ENCODE measurements at regions not wholly inside any gene's neighbourhood (a gene's known extent, or its start where the extent isn't known, plus 50 kb on each side); places are given as distances from the start of the nearest gene placed in this dataset.

DNA sequence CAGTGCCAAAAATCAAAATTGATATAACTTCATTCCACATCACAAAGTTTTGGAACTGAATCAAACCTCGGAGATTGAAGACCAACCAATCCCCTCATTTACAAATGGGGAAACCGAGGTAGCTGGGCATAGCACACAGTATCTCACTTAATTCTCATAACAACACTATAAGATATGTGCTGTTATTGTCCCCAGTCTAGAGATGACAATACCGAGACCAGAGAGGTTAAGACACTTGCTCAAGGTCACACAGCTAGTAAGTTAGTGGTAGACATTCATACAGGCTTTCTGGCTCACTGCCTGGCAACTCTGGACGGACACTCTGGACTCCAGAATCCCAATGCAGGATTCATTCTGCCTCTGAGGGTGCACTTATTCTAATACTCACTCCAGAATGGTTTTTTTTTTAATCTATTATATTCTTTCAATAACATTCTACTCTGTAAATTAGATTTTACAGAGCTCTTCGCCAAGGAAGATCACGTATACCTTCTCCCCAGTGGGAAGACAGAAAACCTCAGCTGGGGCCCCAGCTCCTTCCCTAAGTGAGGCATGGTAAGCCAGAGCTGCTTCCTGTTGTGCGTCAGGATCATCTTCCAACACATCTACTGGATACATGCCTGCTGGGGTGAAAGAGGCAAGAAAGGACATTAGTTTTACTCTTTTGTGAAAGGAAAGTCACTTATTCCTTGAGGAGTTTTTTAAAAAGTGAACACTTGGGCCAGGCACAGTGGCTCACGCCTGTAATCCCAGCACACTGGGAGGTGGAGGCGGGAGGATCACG is 128.4 kb upstream of the IGF1R start:
- TF ChIP-seq CTCF (conservative IDR thresholded peaks at IDR 0.05) (no peak), ZFX (IDR thresholded peaks at IDR 0.05) (no peak)
